MM.1S (cell line): ENCODE measurements at regions not wholly inside any gene's neighbourhood (a gene's known extent, or its start where the extent isn't known, plus 50 kb on each side); places are given as distances from the start of the nearest gene placed in this dataset.

ENCODE experiments used
- EZH2 ChIP-seq: fragments of 300-600 bp; sonication (generic); optimal IDR thresholded peaks from 2 replicates; pipeline ENCODE3; 2017; ENCODE audit warnings: low read depth, mild to moderate bottlenecking, antibody characterized with exemption, low read length, mixed read lengths
- TF ChIP-seq, protein P1 (sequence below): fragments of 300-600 bp; sonication (generic); IDR thresholded peaks from 2 replicates; pipeline ENCODE4 v1.5.1; 2016; ENCODE audit warnings: antibody characterized with exemption, low read length, mixed read lengths

DNA sequence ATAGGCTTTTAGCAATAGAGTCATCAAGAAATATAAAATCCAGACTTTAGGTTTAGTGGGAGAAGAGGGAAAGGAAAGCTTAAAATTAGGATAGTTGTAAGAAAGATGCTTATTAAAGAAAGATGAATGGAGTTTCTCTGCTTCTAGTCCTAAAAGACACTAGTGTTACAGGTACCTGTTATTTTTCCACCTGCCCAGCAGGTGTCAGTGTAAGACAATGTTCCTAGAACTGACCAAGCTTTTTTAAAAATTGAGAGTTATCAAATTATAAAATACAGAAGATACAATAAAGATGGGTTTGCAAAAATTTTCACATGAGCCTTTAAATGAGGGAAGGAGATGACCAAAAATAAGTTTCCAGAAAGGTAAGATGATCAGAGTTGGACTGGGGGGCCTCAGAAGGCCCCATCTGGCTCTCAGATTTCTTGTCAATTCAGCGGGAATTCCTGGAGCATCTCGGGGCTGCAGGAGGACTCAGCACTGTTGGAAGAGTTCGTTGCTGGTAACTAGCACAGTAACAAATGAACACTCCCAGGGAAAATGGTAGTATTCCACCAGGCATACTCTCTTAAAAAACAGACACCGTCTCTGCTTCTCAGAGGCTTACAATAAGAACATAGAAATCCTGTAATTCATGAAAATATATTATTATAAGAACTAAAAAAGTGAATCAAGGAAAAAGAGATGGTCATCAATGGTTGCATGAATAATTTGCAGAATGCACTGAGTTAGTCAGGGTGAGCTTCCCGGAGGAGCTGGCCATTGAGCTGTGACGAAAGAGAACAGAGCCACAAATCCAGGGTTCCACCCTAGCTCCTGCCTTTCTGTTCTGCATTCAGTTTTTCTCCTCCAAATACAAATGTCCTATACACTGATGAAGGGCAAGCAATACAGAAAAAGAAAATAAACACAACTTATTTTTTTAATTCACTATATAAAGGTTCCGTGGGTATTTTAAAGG is 71.8 kb upstream of the PIK3CG start:
- TF ChIP-seq, protein P1, sequence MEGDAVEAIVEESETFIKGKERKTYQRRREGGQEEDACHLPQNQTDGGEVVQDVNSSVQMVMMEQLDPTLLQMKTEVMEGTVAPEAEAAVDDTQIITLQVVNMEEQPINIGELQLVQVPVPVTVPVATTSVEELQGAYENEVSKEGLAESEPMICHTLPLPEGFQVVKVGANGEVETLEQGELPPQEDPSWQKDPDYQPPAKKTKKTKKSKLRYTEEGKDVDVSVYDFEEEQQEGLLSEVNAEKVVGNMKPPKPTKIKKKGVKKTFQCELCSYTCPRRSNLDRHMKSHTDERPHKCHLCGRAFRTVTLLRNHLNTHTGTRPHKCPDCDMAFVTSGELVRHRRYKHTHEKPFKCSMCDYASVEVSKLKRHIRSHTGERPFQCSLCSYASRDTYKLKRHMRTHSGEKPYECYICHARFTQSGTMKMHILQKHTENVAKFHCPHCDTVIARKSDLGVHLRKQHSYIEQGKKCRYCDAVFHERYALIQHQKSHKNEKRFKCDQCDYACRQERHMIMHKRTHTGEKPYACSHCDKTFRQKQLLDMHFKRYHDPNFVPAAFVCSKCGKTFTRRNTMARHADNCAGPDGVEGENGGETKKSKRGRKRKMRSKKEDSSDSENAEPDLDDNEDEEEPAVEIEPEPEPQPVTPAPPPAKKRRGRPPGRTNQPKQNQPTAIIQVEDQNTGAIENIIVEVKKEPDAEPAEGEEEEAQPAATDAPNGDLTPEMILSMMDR: peak; percentile 84
- no peak for TF ChIP-seq EZH2
